GM18867 (cell line): ENCODE measurements at regions not wholly inside any gene's neighbourhood (a gene's known extent, or its start where the extent isn't known, plus 50 kb on each side); places are given as distances from the start of the nearest gene placed in this dataset.
"Not testable (repeated sequence)": the region's sequence is repeated elsewhere in the genome, so short reads cannot be mapped to it uniquely, and the experiment has no call there.

Experiments
- ATAC-seq: cut with Tn5 transposase; IDR thresholded peaks from one replicate; pipeline ENCODE4 v1.9.1; 2021; ENCODE audit warnings: mild to moderate bottlenecking, moderate library complexity; ENCODE audit not compliant: unreplicated experiment

DNA sequence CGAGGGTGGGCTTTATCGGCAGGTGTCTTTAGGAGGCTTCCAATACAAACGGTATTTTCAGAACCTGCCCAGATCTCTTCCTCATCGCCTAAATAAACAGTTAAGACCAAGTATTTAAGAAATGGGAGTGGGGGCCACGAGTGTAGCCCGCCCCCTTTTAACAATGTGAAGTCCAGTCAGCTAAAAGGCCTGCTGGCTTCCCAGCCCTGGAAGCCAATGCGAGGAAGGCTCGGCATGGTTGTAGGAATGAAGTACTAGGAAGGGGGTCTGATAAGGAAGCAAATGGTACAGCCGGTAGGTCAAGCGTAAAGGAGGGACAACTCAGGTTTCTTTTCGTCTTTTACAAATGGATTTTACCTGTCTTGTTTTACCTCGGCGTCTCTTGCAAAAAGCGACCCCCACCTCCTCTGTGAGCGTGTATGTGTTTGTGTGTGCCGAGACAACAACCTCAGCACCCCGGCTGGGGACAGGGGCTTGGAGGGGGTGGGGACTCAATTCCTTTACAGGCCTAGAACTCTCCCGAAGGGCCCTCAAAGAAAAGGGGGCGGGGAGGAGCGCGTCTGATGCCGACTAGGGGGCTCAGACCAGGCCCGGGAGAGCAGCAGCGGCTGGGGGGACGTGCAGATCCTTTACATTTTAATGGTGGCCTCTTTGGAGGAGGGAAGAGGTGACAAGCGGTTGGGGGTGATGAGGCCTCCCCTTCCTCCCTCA, 147.6 kb downstream of the GPR85 start:
- ATAC-seq, result no peak

DNA sequence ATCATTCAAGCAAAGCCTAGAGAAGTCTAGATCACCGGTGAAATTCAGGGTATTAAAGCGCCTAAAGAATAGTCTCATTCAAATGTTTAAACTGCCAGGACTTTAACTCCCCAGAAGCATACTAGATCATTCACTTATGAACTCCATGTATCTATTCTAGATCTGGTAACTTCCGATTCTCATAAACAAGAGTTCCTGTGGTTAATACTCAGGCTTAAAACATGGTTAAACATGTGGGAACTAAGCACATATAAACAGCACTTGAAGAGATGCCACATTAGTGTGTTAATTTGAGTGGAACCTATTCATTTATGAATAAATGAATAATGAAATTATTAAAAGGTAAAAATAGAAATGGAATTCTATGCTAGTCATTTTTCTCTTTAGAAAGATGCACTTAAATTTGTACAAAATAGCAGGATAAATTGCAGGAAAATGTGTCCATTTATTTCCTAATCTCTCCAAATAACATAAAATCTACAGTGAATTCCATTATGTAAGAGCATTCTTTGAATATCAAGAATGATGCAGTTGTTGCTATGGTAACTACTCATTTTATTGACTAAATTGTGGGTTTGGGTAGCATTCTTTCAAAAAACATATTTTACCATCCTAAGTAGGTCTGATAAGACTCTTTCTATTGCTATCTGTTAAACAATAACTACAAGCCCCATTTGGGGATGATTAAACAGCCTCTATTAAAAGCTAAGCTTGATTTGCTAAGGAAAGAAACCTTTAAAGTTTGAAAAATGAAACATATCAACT, 147.6 kb upstream of the TMEM168 start:
- no peak for ATAC-seq

- ATAC-seq, result no peak
These were observed 143.4 kb upstream of the TMEM168 start for GRCh38 chr7:112933598-112933997.

- ATAC-seq, result no peak
These were observed 140.6 kb upstream of the TMEM168 start for GRCh38 chr7:112930787-112931186.

DNA sequence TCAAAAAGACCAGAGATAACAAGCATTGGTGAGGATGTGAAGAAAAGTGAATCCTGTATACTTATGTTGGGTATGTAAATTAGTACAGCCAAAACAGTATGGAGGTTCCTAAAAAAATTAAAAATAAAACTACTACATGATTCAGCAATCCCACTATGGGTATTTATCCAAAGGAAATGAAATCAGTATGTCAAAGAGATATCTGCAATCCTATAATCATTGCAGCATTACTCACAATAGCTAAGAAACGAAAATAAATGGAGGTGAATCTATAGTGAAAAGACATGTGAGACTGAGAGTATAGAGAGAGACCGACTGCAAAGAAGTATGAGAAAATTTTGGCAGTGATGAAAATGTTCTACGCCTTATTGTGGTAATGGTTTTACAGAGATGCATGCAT, 139.2 kb upstream of the TMEM168 start:
- no peak for ATAC-seq

DNA sequence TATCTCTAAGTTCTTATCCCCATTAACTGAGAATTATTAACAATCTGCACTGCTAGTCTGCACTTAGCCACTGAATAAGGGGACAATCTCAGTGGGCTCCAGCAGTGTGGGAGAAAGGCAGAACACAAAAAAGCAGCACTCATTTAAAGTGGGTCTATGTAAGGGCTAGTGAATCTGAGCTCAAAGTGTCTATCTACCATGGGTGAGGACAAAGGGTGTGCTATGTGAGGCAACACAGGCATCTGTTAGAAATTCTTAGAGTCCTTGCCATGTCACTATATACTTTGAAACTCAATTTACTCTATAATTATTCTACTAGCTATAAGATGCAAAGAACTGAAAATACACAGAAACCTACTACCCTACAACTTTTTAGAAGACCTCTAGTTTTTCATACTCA, 135.8 kb upstream of the TMEM168 start:
- no peak for ATAC-seq

- not testable (repeated sequence) for ATAC-seq
These were observed 132.4 kb upstream of the TMEM168 start for GRCh38 chr7:112922546-112922945.

DNA sequence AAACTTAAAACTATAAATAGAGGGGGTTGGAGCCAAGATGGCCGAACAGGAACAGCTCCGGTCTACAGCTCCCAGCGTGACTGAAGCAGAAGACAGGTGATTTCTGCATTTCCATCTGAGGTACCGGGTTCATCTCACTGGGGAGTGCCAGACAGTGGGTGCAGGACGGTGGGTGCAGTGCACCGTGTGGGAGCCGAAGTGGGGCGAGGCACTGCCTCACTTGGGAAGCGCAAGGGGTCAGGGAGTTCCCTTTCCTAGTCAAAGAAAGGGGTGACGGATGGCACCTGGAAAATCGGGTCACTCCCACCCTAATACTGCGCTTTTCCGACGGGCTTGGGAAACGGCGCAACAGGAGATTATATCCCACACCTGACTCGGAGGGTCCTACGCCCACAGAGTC, 126.2 kb upstream of the TMEM168 start:
- not testable (repeated sequence) for ATAC-seq

DNA sequence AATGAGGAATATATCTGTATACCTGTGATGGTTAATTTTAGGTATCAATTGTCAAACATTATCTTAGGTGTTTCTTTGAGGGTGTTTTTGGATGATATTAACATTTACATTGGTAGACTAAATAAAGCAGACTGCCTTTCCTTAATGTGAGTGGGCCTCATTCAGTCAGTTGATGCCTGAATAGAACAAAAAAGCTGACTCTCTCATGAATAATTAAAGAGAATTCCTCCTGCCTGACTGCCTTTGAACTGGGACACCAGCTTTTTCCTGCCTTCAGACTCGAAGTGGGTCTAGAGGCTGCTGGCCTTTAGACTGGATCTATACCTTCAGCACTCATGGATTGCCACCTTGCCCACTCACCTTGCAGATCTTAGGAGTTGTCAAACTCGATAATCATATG, 117.9 kb upstream of the TMEM168 start:
- ATAC-seq, result no peak

DNA sequence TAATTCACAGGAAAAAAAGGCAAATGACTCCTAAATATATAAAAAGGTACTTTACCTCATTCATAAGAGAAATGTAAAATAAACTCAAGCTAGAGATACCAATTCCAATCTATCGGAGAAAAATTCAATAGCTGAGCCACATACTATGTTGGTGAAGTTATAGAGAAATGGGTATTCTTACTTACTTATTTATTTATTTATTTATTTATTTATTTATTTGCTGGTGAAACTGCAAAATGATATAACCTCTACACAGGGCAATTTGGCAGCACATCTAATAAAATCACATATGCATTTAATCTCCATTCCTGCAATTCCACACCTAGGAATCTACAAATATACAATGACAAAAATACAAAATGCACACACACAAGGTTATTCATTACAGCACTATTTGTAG, 117.5 kb upstream of the TMEM168 start:
- ATAC-seq, result no peak

DNA sequence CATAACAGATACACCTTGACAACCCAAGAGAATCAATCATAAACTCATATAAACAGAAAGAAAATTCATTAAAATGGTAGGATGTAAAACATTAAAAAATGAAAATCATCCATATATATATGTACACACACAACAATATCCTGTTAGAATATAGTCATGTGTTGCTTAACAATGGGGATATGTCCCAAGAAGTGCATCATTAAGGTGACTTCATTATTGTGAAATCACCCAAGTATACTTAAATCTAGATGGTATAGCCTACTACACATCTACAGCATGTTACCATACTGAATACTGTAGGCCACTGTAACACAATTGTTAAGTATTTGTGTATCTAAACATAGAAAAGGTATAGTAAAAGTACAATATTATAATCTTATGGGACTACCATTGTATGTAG, 115.8 kb upstream of the TMEM168 start:
- no peak for ATAC-seq

GRCh38 chr7:112905413-112905812, 115.2 kb upstream of the TMEM168 start:
- ATAC-seq, result no peak

DNA sequence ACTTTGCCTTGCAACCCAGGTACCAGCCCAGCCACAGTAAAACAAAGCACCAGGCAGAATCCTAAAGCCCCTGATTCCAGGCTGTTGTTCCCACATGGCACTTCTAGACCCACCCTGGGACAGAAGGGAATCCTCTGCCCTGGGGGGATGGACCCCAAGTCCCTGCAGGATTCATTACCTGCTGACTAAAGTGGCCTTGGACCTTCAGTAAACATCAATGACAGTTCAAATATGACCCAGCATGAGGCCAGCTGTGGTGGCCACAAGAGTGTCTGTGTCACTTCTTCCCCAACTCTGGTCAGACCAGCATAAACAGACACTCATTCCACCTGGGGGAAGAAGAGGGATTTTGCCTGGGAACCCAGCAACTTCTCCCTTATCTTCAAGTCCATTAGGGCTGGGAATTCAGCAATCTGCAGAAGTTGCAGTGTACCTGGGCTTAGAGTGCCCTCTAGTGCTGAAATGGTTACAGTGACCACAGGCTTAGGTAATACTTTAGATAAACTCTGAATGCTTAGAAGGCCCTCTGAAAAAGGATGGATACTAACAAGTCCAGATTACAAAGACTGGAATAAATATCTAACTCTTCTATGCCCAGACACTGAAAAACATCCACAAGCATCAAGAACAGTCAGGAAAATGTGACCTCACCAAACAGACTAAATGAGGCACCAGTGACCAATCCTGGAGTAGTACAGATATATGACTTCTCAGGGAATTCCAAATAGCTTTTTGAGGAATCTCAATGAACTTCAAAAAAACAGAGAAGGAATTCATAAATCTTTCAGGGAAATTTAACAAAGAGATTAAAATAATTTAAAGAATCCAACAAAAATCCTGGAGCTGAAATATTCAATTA, 108.5 kb upstream of the TMEM168 start:
- peak; percentile 84 for ATAC-seq

- ATAC-seq, result peak; percentile 11
These were observed 107.7 kb upstream of the TMEM168 start for GRCh38 chr7:112897839-112898431.

GRCh38 chr7:112896026-112896601, 105.9 kb upstream of the TMEM168 start:
- no peak for ATAC-seq

GRCh38 chr7:112892263-112892662, 102.1 kb upstream of the TMEM168 start:
- ATAC-seq, result no peak

DNA sequence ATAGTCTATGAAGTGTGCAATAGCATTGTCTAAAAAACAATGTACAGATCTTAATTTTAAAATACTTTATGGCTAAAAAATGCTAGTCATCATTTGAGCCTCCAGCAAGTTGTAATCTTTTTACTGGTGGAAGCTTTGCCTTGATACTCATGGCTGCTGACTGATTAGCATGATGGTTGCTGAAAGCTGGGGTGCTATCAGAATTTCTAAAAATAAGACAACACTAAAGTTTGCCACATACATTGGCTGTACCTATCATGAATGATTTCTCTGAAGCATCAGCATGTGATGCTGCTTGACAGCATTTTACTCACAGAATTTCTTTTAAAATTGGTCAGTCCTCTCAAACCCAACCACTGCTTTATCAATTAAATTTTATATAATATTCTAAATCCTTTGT, 101.5 kb upstream of the TMEM168 start:
- no peak for ATAC-seq

GRCh38 chr7:112889834-112890438, 99.7 kb upstream of the TMEM168 start:
- ATAC-seq, result no peak

DNA sequence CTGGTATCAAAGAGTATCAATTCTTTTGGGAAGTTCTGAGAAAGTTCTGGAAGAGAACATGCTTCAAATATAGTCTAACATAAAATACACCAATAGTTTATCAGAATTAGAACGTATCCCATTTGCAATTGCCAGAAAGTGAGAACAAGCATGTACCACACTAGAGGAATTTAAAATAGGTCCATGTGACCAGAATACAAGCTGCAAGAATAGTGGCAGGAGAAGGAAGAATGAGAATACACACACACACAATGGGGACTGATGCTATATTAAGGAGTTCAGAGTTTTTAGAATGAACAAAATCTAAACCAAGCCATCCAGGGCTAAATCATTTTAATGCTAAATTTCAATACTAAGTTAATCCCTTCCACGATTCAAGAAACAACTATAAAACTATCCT, 99.1 kb upstream of the TMEM168 start:
- ATAC-seq, result no peak

- ATAC-seq, result no peak
These were observed 98.6 kb upstream of the TMEM168 start for GRCh38 chr7:112888781-112889180.
